ENCODE measurements at regions not wholly inside any gene's neighbourhood (a gene's known extent, or its start where the extent isn't known, plus 50 kb on each side); places are given as distances from the start of the nearest gene placed in this dataset.

DNA sequence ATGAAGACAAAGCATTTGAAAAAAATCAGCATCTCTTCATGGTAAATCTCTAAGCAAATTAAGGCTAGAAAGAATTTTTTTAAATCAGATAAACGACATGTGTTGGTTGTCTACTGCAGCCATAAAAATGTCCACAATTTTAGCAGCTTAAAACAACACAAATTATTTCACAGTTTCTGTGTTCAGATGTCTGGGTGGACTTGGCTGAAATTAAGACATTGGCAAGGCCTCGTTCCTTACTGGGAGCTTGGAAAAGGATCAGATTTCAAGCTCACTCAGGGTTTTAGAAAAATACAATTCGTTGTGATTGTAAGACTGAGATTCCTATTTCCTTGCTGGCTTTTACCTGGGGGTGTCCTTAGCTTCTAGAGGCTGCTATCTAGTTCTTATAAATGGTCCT lies 1470.6 kb downstream of the PCDH19 start:
- H3K4me1 Mint-ChIP-seq, result peaks cover 3% of the 10 kb centered on the region; the same call in 1 of the 3 replicates
- ATAC-seq (no peak), DNase-seq (ENCODE audit: low spot score) (no peak)
- Histone ChIP-seq H3K27ac (ENCODE audit: low read depth) (no peak overlapping the region), H4K20me1 (replicated peaks; ENCODE audit: insufficient read depth) (no peaks in the 10 kb centered on the region), H3K79me2 (replicated peaks; ENCODE audit: insufficient read depth) (no peaks in the 10 kb centered on the region), H3K4me3 (no peak overlapping the region), H3K27me3 (ENCODE audit: insufficient read depth) (no peaks in the 10 kb centered on the region), H3K4me1 (ENCODE audit: insufficient read depth) (no peaks in the 10 kb centered on the region), H3K4me2 (no peak overlapping the region), H2AFZ (no peak overlapping the region), H3K9me2 (ENCODE audit: insufficient read depth) (no peaks in the 10 kb centered on the region), H3K36me3 (ENCODE audit: insufficient read depth) (no peaks in the 10 kb centered on the region), H3F3A (replicated peaks; ENCODE audit: low read depth) (no peaks in the 10 kb centered on the region)
- TF ChIP-seq EZH2 (IDR thresholded peaks at IDR 0.05; ENCODE audit: low read depth, unreplicated experiment) (no peak), ZNF114 (CRISPR knock-in tag; IDR thresholded peaks at IDR 0.05) (no peak)
- H3K4me3 Mint-ChIP-seq, result no peak overlapping the region
- no peaks in the 10 kb centered on the region for H3K27me3 Mint-ChIP-seq (ENCODE audit: insufficient read depth, low read depth, poor library complexity)
- H3K36me3 Mint-ChIP-seq (ENCODE audit: low read depth), result no peaks in the 10 kb centered on the region
- no peaks in the 10 kb centered on the region for H3K9me3 Mint-ChIP-seq
- no peak overlapping the region; the same call in 1 of the 2 replicates for H3K27ac Mint-ChIP-seq

DNA sequence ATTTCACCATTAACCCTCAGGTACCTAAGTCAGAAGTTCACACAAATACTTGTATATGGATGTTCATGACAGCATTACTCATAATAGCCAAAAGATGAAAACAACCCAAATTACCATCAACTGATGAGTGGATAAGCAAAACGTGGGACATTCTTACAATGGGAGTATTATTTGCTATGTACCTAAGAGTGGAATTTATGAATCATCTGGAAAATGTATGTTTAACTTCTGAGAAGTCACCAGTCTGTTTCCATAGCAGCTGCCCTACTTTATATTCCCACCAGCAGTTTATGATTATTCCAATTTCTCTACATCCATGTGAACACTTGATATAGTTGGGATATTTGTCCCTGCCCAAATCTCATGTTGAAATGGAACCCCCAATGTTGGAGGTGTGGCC lies 1478.9 kb downstream of the PCDH19 start:
- DNase-seq (ENCODE audit: low spot score), result no peak
- no peaks in the 10 kb centered on the region for H3K36me3 ChIP-seq (ENCODE audit: insufficient read depth)
- H3K9me3 Mint-ChIP-seq, result peaks cover 8% of the 10 kb centered on the region; the same call in 1 of the 3 replicates
- H3K27me3 Mint-ChIP-seq (ENCODE audit: insufficient read depth, low read depth, poor library complexity), result no peaks in the 10 kb centered on the region
- H3K36me3 Mint-ChIP-seq (ENCODE audit: low read depth), result peaks cover 4% of the 10 kb centered on the region; the same call in 1 of the 3 replicates
- no peak overlapping the region for H3K4me3 ChIP-seq
- no peaks in the 10 kb centered on the region for H3K27me3 ChIP-seq (ENCODE audit: insufficient read depth)
- TF ChIP-seq ZNF331 (CRISPR knock-in tag; IDR thresholded peaks at IDR 0.05; ENCODE audit: low read depth) (no peak), CREB1 (CRISPR knock-in tag; IDR thresholded peaks at IDR 0.05; ENCODE audit: low read depth) (no peak), STAT1 (IDR thresholded peaks at IDR 0.05; ENCODE audit: unreplicated experiment) (no peak), EZH2phosphoT487 (IDR thresholded peaks at IDR 0.05; ENCODE audit: unreplicated experiment) (no peak), POLR2AphosphoS5 (IDR thresholded peaks at IDR 0.05; ENCODE audit: low read depth) (no peak)
- TF ChIP-seq, protein P1, sequence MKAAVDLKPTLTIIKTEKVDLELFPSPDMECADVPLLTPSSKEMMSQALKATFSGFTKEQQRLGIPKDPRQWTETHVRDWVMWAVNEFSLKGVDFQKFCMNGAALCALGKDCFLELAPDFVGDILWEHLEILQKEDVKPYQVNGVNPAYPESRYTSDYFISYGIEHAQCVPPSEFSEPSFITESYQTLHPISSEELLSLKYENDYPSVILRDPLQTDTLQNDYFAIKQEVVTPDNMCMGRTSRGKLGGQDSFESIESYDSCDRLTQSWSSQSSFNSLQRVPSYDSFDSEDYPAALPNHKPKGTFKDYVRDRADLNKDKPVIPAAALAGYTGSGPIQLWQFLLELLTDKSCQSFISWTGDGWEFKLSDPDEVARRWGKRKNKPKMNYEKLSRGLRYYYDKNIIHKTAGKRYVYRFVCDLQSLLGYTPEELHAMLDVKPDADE (IDR thresholded peaks at IDR 0.05), result no peak
- TF ChIP-seq, protein P2, sequence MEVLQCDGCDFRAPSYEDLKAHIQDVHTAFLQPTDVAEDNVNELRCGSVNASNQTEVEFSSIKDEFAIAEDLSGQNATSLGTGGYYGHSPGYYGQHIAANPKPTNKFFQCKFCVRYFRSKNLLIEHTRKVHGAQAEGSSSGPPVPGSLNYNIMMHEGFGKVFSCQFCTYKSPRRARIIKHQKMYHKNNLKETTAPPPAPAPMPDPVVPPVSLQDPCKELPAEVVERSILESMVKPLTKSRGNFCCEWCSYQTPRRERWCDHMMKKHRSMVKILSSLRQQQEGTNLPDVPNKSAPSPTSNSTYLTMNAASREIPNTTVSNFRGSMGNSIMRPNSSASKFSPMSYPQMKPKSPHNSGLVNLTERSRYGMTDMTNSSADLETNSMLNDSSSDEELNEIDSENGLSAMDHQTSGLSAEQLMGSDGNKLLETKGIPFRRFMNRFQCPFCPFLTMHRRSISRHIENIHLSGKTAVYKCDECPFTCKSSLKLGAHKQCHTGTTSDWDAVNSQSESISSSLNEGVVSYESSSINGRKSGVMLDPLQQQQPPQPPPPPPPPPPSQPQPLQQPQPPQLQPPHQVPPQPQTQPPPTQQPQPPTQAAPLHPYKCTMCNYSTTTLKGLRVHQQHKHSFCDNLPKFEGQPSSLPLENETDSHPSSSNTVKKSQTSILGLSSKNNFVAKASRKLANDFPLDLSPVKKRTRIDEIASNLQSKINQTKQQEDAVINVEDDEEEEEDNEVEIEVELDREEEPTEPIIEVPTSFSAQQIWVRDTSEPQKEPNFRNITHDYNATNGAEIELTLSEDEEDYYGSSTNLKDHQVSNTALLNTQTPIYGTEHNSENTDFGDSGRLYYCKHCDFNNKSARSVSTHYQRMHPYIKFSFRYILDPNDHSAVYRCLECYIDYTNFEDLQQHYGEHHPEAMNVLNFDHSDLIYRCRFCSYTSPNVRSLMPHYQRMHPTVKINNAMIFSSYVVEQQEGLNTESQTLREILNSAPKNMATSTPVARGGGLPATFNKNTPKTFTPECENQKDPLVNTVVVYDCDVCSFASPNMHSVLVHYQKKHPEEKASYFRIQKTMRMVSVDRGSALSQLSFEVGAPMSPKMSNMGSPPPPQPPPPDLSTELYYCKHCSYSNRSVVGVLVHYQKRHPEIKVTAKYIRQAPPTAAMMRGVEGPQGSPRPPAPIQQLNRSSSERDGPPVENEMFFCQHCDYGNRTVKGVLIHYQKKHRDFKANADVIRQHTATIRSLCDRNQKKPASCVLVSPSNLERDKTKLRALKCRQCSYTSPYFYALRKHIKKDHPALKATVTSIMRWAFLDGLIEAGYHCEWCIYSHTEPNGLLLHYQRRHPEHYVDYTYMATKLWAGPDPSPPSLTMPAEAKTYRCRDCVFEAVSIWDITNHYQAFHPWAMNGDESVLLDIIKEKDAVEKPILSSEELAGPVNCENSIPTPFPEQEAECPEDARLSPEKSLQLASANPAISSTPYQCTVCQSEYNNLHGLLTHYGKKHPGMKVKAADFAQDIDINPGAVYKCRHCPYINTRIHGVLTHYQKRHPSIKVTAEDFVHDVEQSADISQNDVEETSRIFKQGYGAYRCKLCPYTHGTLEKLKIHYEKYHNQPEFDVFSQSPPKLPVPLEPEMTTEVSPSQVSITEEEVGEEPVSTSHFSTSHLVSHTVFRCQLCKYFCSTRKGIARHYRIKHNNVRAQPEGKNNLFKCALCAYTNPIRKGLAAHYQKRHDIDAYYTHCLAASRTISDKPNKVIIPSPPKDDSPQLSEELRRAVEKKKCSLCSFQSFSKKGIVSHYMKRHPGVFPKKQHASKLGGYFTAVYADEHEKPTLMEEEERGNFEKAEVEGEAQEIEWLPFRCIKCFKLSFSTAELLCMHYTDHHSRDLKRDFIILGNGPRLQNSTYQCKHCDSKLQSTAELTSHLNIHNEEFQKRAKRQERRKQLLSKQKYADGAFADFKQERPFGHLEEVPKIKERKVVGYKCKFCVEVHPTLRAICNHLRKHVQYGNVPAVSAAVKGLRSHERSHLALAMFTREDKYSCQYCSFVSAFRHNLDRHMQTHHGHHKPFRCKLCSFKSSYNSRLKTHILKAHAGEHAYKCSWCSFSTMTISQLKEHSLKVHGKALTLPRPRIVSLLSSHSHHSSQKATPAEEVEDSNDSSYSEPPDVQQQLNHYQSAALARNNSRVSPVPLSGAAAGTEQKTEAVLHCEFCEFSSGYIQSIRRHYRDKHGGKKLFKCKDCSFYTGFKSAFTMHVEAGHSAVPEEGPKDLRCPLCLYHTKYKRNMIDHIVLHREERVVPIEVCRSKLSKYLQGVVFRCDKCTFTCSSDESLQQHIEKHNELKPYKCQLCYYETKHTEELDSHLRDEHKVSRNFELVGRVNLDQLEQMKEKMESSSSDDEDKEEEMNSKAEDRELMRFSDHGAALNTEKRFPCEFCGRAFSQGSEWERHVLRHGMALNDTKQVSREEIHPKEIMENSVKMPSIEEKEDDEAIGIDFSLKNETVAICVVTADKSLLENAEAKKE (CRISPR knock-in tag; IDR thresholded peaks at IDR 0.05), result no peak
- no peak overlapping the region for H2AFZ ChIP-seq
- H3K4me3 Mint-ChIP-seq, result no peak overlapping the region
- H3K9me2 ChIP-seq (ENCODE audit: insufficient read depth), result no peaks in the 10 kb centered on the region
- H3K4me2 ChIP-seq, result no peak overlapping the region
- H3K4me1 ChIP-seq (ENCODE audit: insufficient read depth), result no peaks in the 10 kb centered on the region
- H4K20me1 ChIP-seq (replicated peaks; ENCODE audit: insufficient read depth), result no peaks in the 10 kb centered on the region
- H3F3A ChIP-seq (replicated peaks; ENCODE audit: low read depth), result no peaks in the 10 kb centered on the region
- no peaks in the 10 kb centered on the region for H3K79me2 ChIP-seq (replicated peaks; ENCODE audit: insufficient read depth)
- ATAC-seq, result no peak
- no peak overlapping the region for H3K27ac ChIP-seq (ENCODE audit: low read depth)
- no peak overlapping the region for H3K27ac Mint-ChIP-seq
- peaks cover 10% of the 10 kb centered on the region; the same call in 2 of the 3 replicates for H3K4me1 Mint-ChIP-seq

Measured in GM23338 (cell line).